ENCODE measurements at regions not wholly inside any gene's neighbourhood (a gene's known extent, or its start where the extent isn't known, plus 50 kb on each side); places are given as distances from the start of the nearest gene placed in this dataset.
"Not testable (repeated sequence)": the region's sequence is repeated elsewhere in the genome, so short reads cannot be mapped to it uniquely, and the experiment has no call there.

- DNase-seq (ENCODE audit: low spot score), result no peak
Measured at GRCh38 chr16:76984196-76984595, 206.8 kb upstream of the MON1B start.

GRCh38 chr16:76985392-76986045 lies 205.5 kb upstream of the MON1B start:
- no peak for DNase-seq (ENCODE audit: low spot score)

GRCh38 chr16:76988526-76988925 lies 202.5 kb upstream of the MON1B start:
- DNase-seq (ENCODE audit: low spot score), result no peak

GRCh38 chr16:77002644-77003043 lies 188.3 kb upstream of the MON1B start:
- DNase-seq (ENCODE audit: low spot score), result no peak

- DNase-seq (ENCODE audit: low spot score), result no peak
Measured at GRCh38 chr16:77009453-77009852, 181.5 kb upstream of the MON1B start.

GRCh38 chr16:77014441-77014840 lies 176.5 kb upstream of the MON1B start:
- DNase-seq (ENCODE audit: low spot score), result no peak

DNA sequence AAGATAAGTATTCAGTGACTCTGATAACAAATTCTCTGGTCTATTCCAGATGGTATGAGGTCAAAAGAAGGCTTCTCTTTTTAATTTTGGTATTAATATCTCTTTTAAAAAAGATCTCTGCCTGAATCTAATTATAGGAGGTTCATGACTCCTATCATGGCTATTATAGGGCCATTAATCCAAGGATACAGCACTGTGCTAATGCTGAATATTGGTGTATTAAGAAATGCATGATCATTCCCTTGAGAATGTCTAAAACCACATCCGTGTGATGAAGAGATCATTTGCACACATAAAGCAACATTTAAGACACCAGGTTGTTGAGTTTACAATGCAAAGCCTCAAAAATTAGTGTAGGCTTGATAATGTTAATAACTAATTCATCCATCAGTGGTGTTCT lies 160.4 kb upstream of the MON1B start:
- no peak for DNase-seq (ENCODE audit: low spot score)

DNA sequence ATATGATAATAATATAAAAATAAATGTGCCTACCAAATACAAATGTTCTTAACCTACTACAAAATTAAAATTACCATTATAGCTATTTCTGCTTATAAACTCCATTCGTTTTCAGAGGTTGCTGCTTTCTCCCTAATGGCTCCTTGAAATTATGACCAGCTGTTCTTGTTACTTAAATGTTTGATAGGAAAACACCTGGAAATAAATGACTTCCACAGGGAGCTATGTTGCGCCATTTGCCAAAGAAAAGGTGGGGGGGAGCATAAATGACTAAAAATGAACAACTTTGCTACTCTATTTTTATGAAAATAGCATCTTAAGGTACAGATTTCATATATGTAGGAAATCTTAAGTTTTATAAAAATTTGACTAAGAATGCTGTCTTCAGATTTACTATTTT lies 157.5 kb upstream of the MON1B start:
- no peak for DNase-seq (ENCODE audit: low spot score)

DNA sequence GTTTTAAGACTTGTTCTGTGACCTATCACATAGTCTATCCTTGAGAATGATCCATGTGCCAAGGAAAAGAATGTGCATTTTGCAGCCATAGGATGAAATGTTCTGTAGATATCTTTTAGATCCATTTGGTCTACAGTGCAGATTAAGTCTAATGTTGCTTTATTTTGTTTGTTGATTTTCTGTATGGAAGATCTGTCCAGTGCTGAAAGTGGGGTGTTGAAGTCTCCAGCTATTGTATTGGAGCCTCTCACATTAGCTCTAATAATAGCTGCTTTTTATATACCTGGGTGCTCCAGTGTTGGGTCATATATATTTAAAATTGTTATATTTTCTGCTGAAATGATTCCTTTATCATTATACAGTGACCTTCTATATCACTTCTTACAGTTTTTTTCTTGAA lies 155.6 kb upstream of the MON1B start:
- no peak for DNase-seq (ENCODE audit: low spot score)

DNA sequence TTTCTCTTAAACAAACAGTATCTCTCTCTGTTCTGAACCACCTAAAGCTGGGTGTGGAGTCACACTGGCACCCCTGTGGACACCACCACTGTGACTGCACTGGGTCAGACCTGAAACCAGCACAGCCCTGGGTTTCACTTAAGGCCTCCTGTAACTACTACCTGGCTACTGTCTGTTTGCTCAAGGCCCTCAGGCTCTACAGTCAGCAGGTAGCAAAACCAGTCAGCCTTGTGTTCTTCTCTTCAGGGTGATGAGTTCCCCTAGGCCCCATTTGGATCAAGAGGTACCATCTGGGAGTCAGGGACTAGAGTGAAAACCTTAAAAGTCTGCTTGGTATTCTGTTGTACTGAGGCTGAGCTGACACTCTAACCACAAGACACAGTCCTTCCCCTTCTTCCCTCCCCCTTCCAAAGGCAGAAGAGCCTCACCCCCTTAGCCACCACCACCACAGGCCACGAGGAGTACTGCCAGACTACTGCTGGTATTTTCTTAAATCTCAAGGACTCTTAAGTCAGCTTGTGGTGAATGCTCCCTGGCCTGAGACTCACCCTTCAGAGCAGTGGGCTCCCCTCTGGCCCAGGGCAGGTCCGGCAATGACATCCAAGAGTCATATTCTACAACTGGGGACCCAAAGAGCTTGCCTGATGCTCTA lies 153.2 kb upstream of the MON1B start:
- no peak for DNase-seq (ENCODE audit: low spot score)

- DNase-seq (ENCODE audit: low spot score), result no peak
Measured at GRCh38 chr16:77041468-77041867, 149.5 kb upstream of the MON1B start.

DNA sequence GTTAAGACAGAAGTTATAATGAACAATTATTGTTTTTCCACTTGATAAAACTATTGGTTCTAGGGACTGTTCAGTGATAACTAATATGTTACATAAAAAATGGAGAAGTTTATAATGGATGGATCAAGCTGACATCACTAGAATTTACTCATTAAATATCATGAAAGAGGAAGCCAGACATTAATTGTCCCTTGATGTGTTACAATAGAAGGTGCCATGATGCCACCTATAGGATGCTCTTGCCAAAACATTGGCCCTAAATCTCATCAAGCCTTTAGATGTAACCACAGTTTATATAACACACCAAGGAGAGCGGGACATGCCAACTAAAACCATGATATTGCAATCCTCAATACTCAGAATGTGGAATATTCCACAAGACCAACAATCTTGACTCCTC lies 147.9 kb upstream of the MON1B start:
- no peak for DNase-seq (ENCODE audit: low spot score)

GRCh38 chr16:77046206-77046605 lies 144.8 kb upstream of the MON1B start:
- DNase-seq (ENCODE audit: low spot score), result no peak

DNA sequence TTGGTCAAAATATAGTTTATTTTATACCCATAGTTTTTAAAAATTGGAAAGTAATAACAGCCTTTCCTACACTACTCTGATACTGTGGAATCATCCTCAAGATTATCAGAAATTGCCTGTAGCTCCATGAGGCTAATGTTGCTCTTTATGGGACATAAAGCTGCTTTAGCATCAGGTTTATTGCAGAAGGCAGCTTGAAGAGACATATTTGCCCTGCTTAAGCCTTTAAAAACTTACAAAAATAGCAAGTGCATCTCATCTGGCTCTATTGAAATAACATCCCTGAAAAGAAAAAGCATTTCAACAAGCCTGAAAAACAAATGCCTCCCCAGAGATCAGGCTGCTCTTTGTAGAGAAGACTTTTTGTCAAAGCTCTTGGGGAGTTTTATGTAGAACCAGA lies 142.9 kb upstream of the MON1B start:
- DNase-seq (ENCODE audit: low spot score), result no peak

DNA sequence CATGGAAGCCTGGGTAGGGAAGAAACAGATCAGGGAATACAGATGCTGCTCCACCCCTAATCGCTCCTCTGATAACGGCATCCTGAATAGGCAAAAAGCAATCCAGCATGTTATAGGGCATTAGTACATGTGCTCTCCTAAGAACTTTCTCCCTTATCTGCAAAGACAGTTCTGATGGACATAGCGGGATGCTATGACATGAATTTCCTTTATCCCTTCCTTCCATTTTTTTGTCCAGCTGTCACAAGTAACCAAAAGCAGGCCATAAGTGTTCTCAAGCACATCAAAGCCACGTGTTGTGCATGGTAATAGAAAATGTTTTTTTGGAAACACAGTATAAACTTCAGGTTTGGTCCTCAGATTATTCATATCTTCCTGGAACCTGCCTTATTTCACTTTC lies 141.4 kb upstream of the MON1B start:
- DNase-seq (ENCODE audit: low spot score), result no peak

DNA sequence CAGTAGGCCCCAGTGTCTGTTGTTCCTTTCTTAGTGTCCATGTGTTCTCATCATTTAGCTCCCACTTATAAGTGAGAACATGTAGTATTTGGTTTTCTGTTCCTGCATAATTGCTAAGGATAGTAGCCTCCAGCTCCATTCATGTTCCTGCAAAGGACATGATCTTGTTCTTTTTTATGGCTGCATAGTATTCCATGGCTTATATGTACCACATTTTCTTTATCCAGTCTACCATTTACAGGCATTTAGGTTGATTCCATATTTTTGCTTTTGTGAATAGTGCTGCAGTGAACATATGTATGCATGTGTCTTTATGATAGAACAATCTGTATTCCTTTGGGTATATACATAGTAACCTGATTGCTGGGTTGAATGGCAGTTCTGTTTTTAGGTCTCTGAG lies 134.4 kb upstream of the MON1B start:
- not testable (repeated sequence) for DNase-seq (ENCODE audit: low spot score)

- no peak for DNase-seq (ENCODE audit: low spot score)
Measured at GRCh38 chr16:77057161-77057774, 133.7 kb upstream of the MON1B start.

DNA sequence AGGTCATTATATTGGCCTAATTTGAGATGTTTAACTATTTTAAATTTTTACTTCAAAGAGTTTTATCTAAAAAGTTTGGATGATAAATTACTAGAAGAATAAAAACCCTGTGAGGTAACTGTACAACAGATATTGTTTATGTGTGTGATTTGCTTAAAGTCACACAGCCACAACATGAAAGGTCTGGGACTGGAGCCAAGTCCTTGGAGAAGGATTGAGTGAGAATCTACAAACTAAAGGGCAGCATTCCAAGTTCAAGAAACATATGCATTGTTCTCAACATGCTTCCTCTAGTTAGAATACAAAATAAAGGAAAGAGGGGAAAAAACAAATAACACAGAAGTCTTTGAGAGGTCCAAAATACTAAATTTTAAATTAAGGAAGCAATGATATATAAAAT lies 131.5 kb upstream of the MON1B start:
- DNase-seq (ENCODE audit: low spot score), result no peak

GRCh38 chr16:77060614-77061013 lies 130.4 kb upstream of the MON1B start:
- DNase-seq (ENCODE audit: low spot score), result no peak

DNA sequence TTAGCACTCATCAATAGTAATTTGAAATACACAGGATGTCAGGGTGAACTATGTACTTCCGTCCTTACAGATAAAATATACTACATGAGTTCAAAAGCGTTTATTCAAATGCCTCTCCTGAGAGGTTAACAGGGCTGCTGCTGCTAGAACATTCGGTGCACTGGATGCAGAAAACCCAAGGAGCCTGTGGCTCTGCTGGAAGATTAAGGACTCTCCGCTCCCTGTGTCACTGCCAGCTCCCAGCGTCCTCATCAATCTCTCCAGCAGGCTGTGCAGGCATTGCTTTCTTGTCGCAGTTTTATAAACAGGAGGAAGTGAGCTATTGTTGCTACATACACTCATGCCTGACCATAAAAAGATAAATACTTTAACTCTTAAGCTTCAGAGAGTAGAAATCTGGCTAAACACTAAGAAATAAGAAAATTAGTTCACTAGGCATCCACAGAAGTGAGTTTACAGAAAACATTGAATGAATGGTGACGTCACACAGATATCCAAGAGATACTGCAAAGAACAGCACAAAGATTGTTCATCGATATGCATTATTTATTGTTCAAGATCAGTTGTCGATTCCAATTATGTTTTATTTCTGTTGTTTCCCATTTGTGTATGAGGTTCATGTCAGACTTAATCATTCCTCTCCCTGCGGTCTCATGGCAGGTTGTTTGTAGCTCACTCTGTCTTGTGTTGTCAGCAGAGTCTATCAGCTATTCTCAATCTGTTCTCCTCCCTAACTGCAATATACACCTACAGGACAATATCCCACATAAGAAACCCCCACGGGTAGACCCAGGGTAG lies 127.9 kb upstream of the MON1B start:
- no peak for DNase-seq (ENCODE audit: low spot score)

DNA sequence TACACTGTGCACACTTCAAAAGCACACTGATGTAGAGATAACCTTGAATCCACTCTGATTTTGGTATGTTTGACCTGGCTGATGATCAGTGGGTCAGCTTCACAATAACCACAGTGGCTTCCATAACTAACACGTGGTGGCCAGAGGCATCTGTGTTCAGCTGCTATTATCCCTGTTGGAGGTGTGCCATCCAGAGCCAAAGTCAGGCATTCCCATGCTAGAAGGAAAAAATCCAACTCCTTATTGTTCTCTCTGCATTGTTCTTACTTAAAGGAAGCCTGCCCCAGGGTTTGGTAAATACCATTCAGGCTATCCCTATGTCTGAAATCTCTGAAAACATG lies 127.3 kb upstream of the MON1B start:
- DNase-seq (ENCODE audit: low spot score), result no peak

DNA sequence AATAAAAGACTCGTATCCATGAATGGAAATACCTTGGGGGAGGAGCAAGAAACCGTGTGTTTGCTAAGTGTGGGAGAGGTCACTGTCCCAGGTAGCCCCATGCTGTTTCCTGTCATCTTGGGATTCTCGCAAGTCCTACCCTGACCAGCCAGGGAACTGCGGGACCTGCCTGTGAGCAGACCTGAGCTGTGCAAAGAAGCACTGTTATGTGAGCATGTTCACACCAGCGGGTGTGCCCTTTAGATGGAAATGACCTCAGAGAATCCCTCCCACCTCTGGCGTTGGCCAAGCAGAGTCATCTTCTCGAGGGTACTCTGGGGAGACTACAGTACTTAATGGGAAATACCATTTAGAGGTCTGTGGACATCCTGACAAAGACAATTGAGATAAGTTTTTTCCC lies 127.0 kb upstream of the MON1B start:
- no peak for DNase-seq (ENCODE audit: low spot score)

GRCh38 chr16:77066896-77067496 lies 124.0 kb upstream of the MON1B start:
- DNase-seq (ENCODE audit: low spot score), result no peak
